ENCODE measurements at regions not wholly inside any gene's neighbourhood (a gene's known extent, or its start where the extent isn't known, plus 50 kb on each side); places are given as distances from the start of the nearest gene placed in this dataset.

DNA sequence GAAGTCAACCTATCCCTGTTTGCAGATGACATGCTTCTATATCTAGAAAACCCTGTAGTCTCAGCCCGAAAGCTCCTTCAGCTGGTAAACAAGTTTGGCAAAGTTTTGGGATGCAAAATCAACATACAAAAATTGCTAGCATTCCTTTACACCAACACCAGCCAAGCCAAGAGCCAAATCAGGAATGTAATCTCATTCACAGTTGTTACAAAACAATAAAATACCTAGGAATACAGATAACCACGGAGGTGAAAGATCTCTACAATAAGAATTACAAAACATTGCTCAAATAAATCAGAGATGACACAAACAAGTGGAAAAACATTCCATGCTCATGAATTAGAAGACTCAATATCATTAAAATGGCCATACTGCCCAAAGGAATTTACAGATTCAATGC lies 50.4 kb upstream of the ZNF365 start:
- no peaks in the 10 kb centered on the region for H3K4me1 Mint-ChIP-seq
- H3K4me3 Mint-ChIP-seq: no peak overlapping the region
- H3K9me3 Mint-ChIP-seq: no peaks in the 10 kb centered on the region
- no peak overlapping the region for H3K27ac Mint-ChIP-seq
- peaks cover 17% of the 10 kb centered on the region for H3K27me3 Mint-ChIP-seq
- ChIA-PET POLR2A (no interaction called here), CTCF (interaction anchor here (1.5 kb wide), 1 partner anchor 17 kb away, joined by 5 read pairs; no protein-coding TSS in a partner anchor)
- no peaks in the 10 kb centered on the region for H3K36me3 Mint-ChIP-seq (ENCODE audit: low read depth)
- no peak for DNase-seq
